H1 (cell line): ENCODE measurements at regions not wholly inside any gene's neighbourhood (a gene's known extent, or its start where the extent isn't known, plus 50 kb on each side); places are given as distances from the start of the nearest gene placed in this dataset.

Source experiments
- CTCF ChIA-PET: fragments of 300-600 bp; sonication (Branson Sonifier 250); formaldehyde crosslinking; loops from one replicate; lab custom pipeline; 2021; ENCODE audit not compliant: partially characterized antibody; lab: Charles Lee
- POLR2A ChIA-PET: fragments of 300-600 bp; sonication (Branson Sonifier 250); formaldehyde crosslinking; loops from one replicate; lab custom pipeline; 2021; ENCODE audit warnings: inconsistent platforms; ENCODE audit not compliant: partially characterized antibody; lab: Charles Lee
- DNase-seq, 2 experiments: peaks; one replicate each; pipeline versions ENCODE4 v3.0.0 to v3.0.0-alpha.2; 2010 to 2022; ENCODE audit warnings: low spot score in 2 of 2, low read depth in 1 of 2, mixed read lengths in 1 of 2
- FAIRE-seq: peaks from 2 replicates; lab custom pipeline; 2011; peaks lifted over from hg19 to GRCh38; lab: Jason Lieb, UNC
- H2AFZ ChIP-seq: 2 replicates; pipeline ENCODE4 v1.8.1; 2012; ENCODE audit warnings: low read length, inconsistent platforms
- H2AK5ac ChIP-seq: 2 replicates; pipeline ENCODE4 v1.6.1; 2013; ENCODE audit warnings: low read depth, low read length
- H2BK120ac ChIP-seq: replicated peaks from 2 replicates; pipeline ENCODE3; 2013; ENCODE audit warnings: low read depth, low read length, inconsistent platforms
- H2BK12ac ChIP-seq: 2 replicates; pipeline ENCODE4 v1.6.1; 2013; ENCODE audit warnings: low read depth, low read length
- H2BK15ac ChIP-seq: 2 replicates; pipeline ENCODE4 v1.6.1; 2013; ENCODE audit warnings: low read length
- H2BK20ac ChIP-seq: 2 replicates; pipeline ENCODE4 v1.6.1; 2013; ENCODE audit warnings: low read length
- H2BK5ac ChIP-seq: 2 replicates; pipeline ENCODE4 v1.6.1; 2013; ENCODE audit warnings: low read depth, low read length
- H3K14ac ChIP-seq: 2 replicates; pipeline ENCODE4 v1.6.1; 2013; ENCODE audit warnings: inconsistent platforms; ENCODE audit not compliant: insufficient read length
- H3K18ac ChIP-seq: 2 replicates; pipeline ENCODE4 v1.6.1; 2013; ENCODE audit warnings: low read length; ENCODE audit errors: extremely low read depth
- H3K23ac ChIP-seq: 2 replicates; pipeline ENCODE4 v1.6.1; 2013; ENCODE audit warnings: inconsistent platforms; ENCODE audit not compliant: insufficient read length
- H3K23me2 ChIP-seq: 2 replicates; pipeline ENCODE4 v1.6.1; 2013; ENCODE audit warnings: low read depth, low read length
- H3K27ac ChIP-seq: 2 replicates; pipeline ENCODE4 v1.6.1; 2011; ENCODE audit warnings: low read depth, low read length, inconsistent platforms
- H3K27me3 ChIP-seq, 4 experiments: replicated peaks in 1 of 4; 1 replicate in 1 of 4; 2 replicates in 3 of 4; pipeline versions ENCODE4 v1.6.1 to v1.8.1; 2011 to 2013; ENCODE audit warnings: low read length in 3 of 4, mild to moderate bottlenecking in 3 of 4, inconsistent platforms in 2 of 4, mixed read lengths in 2 of 4, moderate library complexity in 1 of 4; ENCODE audit not compliant: control insufficient read depth in 3 of 4, insufficient read depth in 3 of 4; ENCODE audit errors: extremely low read depth in 1 of 4
- H3K36me3 ChIP-seq, 4 experiments: 2 replicates each; pipeline versions ENCODE4 v1.6.1 to v1.8.1; 2011 to 2013; ENCODE audit warnings: mild to moderate bottlenecking in 4 of 4, low read length in 3 of 4, moderate library complexity in 2 of 4, control low read depth in 1 of 4, inconsistent platforms in 1 of 4; ENCODE audit not compliant: insufficient read depth in 4 of 4, control insufficient read depth in 2 of 4
- H3K4ac ChIP-seq: replicated peaks from 2 replicates; pipeline ENCODE3; 2013; ENCODE audit warnings: low read length, low read depth, mixed read lengths, inconsistent platforms; ENCODE audit not compliant: insufficient read length
- H3K4me1 ChIP-seq, 4 experiments: replicated peaks in 1 of 4; 1 replicate in 1 of 4; 2 replicates in 3 of 4; pipeline versions ENCODE4 v1.6.1 to v1.8.1; 2011 to 2013; ENCODE audit warnings: low read length in 3 of 4, inconsistent platforms in 2 of 4, mixed read lengths in 1 of 4; ENCODE audit not compliant: insufficient read depth in 4 of 4, control insufficient read depth in 3 of 4
- H3K4me2 ChIP-seq, 2 experiments: 2 replicates each; pipeline versions ENCODE4 v1.6.1 to v1.8.1; 2011 to 2013; ENCODE audit warnings: low read depth in 2 of 2, low read length in 2 of 2, control low read depth in 1 of 2, inconsistent platforms in 1 of 2, mild to moderate bottlenecking in 1 of 2; ENCODE audit not compliant: insufficient read depth in 1 of 2
- H3K4me3 ChIP-seq, 4 experiments: fragments of 200-600, 300-600 bp in 1 of 4; sonication (generic), shearing (Covaris generic), sonication (Bioruptor Twin) in 1 of 4; 2 replicates each; pipeline versions ENCODE4 v1.5.1 to v1.8.1; 2011 to 2016; ENCODE audit warnings: low read length in 4 of 4, low read depth in 3 of 4, control low read depth in 2 of 4, inconsistent platforms in 2 of 4, mild to moderate bottlenecking in 2 of 4, mixed read lengths in 1 of 4, moderate library complexity in 1 of 4; ENCODE audit not compliant: insufficient read depth in 2 of 4; ENCODE audit errors: extremely low read depth in 1 of 4
- H3K56ac ChIP-seq: replicated peaks from 2 replicates; pipeline ENCODE3; 2013; ENCODE audit warnings: low read depth, mild to moderate bottlenecking, mixed read lengths, low read length, inconsistent platforms; ENCODE audit not compliant: insufficient read length
- H3K79me1 ChIP-seq: 2 replicates; pipeline ENCODE4 v1.6.1; 2013; ENCODE audit warnings: low read depth, low read length, control low read depth
- H3K79me2 ChIP-seq, 2 experiments: 2 replicates each; pipeline versions ENCODE4 v1.6.1 to v1.8.1; 2012 to 2013; ENCODE audit warnings: low read length in 2 of 2, mild to moderate bottlenecking in 2 of 2, inconsistent platforms in 1 of 2; ENCODE audit not compliant: insufficient read depth in 2 of 2, control insufficient read depth in 1 of 2
- H3K9ac ChIP-seq, 4 experiments: replicated peaks in 1 of 4; 1 replicate in 1 of 4; 2 replicates in 3 of 4; pipeline versions ENCODE4 v1.6.1 to v1.8.1; 2011 to 2013; ENCODE audit warnings: low read depth in 3 of 4, low read length in 3 of 4, control low read depth in 2 of 4, mild to moderate bottlenecking in 2 of 4, moderate library complexity in 2 of 4, inconsistent platforms in 1 of 4; ENCODE audit errors: extremely low read depth in 1 of 4
- H3K9me3 ChIP-seq, 2 experiments: 2 replicates each; pipeline versions ENCODE4 v1.6.1 to v1.8.1; 2012 to 2013; ENCODE audit warnings: mild to moderate bottlenecking in 2 of 2, moderate library complexity in 2 of 2, control low read depth in 1 of 2, inconsistent platforms in 1 of 2, low read depth in 1 of 2, low read length in 1 of 2, mixed read lengths in 1 of 2; ENCODE audit not compliant: insufficient read depth in 2 of 2
- H4K20me1 ChIP-seq, 2 experiments: replicated peaks in 1 of 2; 2 replicates each; pipeline versions ENCODE3 to v1.8.1; 2011 to 2013; ENCODE audit warnings: inconsistent platforms in 2 of 2, low read length in 2 of 2, mild to moderate bottlenecking in 1 of 2; ENCODE audit not compliant: insufficient read depth in 2 of 2, control insufficient read depth in 1 of 2
- H4K5ac ChIP-seq: 2 replicates; pipeline ENCODE4 v1.6.1; 2013; ENCODE audit warnings: low read length, low read depth, mixed read lengths, inconsistent platforms; ENCODE audit not compliant: insufficient read length
- H4K8ac ChIP-seq: 2 replicates; pipeline ENCODE4 v1.8.0; 2013; ENCODE audit warnings: mild to moderate bottlenecking, moderate library complexity, low read length, inconsistent platforms; ENCODE audit not compliant: insufficient read depth; ENCODE audit errors: extremely low read depth
- H4K91ac ChIP-seq: replicated peaks from 2 replicates; pipeline ENCODE3; 2013; ENCODE audit warnings: low read length, mixed read lengths, inconsistent platforms; ENCODE audit not compliant: insufficient read length
- ATF3 ChIP-seq: IDR thresholded peaks from 2 replicates; pipeline ENCODE4 v1.6.1; 2011; ENCODE audit warnings: low read depth, mild to moderate bottlenecking, low read length; ENCODE audit not compliant: insufficient read depth
- BRCA1 ChIP-seq: IDR thresholded peaks from 2 replicates; pipeline ENCODE4 v1.6.1; 2012; ENCODE audit warnings: low read depth, low read length, improper control_type of control experiment
- CEBPB ChIP-seq: IDR thresholded peaks from 2 replicates; pipeline ENCODE4 v1.6.1; 2012; ENCODE audit warnings: low read depth, low read length
- CHD1 ChIP-seq: IDR thresholded peaks from 2 replicates; pipeline ENCODE4 v1.6.1; 2012; ENCODE audit warnings: low read depth, low read length, improper control_type of control experiment
- FOSL1 ChIP-seq: IDR thresholded peaks from 2 replicates; pipeline ENCODE4 v1.6.1; 2011; ENCODE audit warnings: mild to moderate bottlenecking, low read depth, low read length, moderate library complexity; ENCODE audit not compliant: insufficient read depth
- GTF2F1 ChIP-seq: IDR thresholded peaks from 2 replicates; pipeline ENCODE4 v1.6.1; 2012; ENCODE audit warnings: low read depth, low read length, improper control_type of control experiment, borderline replicate concordance
- KDM1A ChIP-seq: fragments of 200-600, 300-600 bp; sonication (generic); IDR thresholded peaks from 2 replicates; pipeline ENCODE4 v1.7.1; 2016; ENCODE audit warnings: mild to moderate bottlenecking, low read length, borderline replicate concordance
- KDM4A ChIP-seq: IDR thresholded peaks from one replicate; pipeline ENCODE4 v1.7.1; 2012; ENCODE audit warnings: low read depth, mild to moderate bottlenecking, moderate library complexity, low read length, inconsistent platforms; ENCODE audit not compliant: severe bottlenecking
- RAD21 ChIP-seq, 2 experiments: IDR thresholded peaks in 1 of 2; conservative IDR thresholded peaks in 1 of 2; 2 replicates each; pipeline ENCODE4 v1.6.1; 2011; ENCODE audit warnings: low read depth in 2 of 2, low read length in 2 of 2, improper control_type of control experiment in 1 of 2, inconsistent platforms in 1 of 2, mild to moderate bottlenecking in 1 of 2, moderate library complexity in 1 of 2
- RFX5 ChIP-seq: IDR thresholded peaks from 2 replicates; pipeline ENCODE4 v1.6.1; 2011; ENCODE audit warnings: low read depth, low read length, improper control_type of control experiment, borderline replicate concordance
- SP4 ChIP-seq: IDR thresholded peaks from 2 replicates; pipeline ENCODE4 v1.6.1; 2012; ENCODE audit warnings: low read length, inconsistent platforms
- TAF1 ChIP-seq: IDR thresholded peaks from 2 replicates; pipeline ENCODE4 v1.6.1; 2011; ENCODE audit warnings: mild to moderate bottlenecking, low read depth, low read length
- TCF12 ChIP-seq: IDR thresholded peaks from 2 replicates; pipeline ENCODE4 v1.6.1; 2011; ENCODE audit warnings: low read depth, mild to moderate bottlenecking, low read length
- TEAD4 ChIP-seq: IDR thresholded peaks from 2 replicates; pipeline ENCODE4 v1.6.1; 2012; ENCODE audit warnings: low read depth, low read length, inconsistent platforms, mixed read lengths
- YY1 ChIP-seq: IDR thresholded peaks from 2 replicates; pipeline ENCODE4 v1.6.1; 2011; ENCODE audit warnings: low read depth, mild to moderate bottlenecking, low read length
- WGBS, 2 experiments: shearing (Covaris generic) in 1 of 2; methylation state at CpG; one replicate each; pipeline versions ENCODE4 v1.1.6 to v1.1.7; 2013 to 2015; ENCODE audit warnings: low lambda C conversion rate in 2 of 2, mixed read lengths in 2 of 2, inconsistent platforms in 1 of 2, low coverage in 1 of 2, missing lambda C conversion rate in 1 of 2; ENCODE audit not compliant: insufficient replicate concordance in 2 of 2, insufficient coverage in 1 of 2, insufficient read length in 1 of 2; ENCODE audit errors: extremely low coverage in 1 of 2, missing lambda C conversion rate in 1 of 2; 5-methylcytosine and 5-hydroxymethylcytosine counted together

GRCh38 chr15:61621146-61621545 is 392.0 kb upstream of the RORA start:
- H3K9me3 ChIP-seq = 0 out of 4 replicates have a peak, but pooled peaks cover 0 to 3% of the 10 kb centered on the region in 2 experiments
- H2BK5ac ChIP-seq = no peak overlapping the region
- H3K27me3 ChIP-seq = no peaks in the 10 kb centered on the region; a peak in 2 of 7 replicates
- no peaks in the 10 kb centered on the region; a peak in 1 of 7 replicates for H3K4me1 ChIP-seq
- FAIRE-seq (peak; percentile 70), DNase-seq (peak in 1 of 2 experiments; percentile 57)
- H3K79me1 ChIP-seq = no peaks in the 10 kb centered on the region
- H4K8ac ChIP-seq = no peak overlapping the region
- no peak overlapping the region for H2AK5ac ChIP-seq
- H2BK12ac ChIP-seq = no peak overlapping the region
- no peaks in the 10 kb centered on the region for H3K23me2 ChIP-seq
- H3K18ac ChIP-seq = no peak overlapping the region
- WGBS, 2 experiments = 8% methylated on average over 2 of the region's 2 CpGs; no CpG with 5 or more reads in 1 of the 2 experiments
- POLR2A ChIA-PET = interaction anchor here (0.5 kb wide), 1 partner anchor 199 kb away, joined by 3 read pairs; no protein-coding TSS in a partner anchor
- no peak overlapping the region for H4K91ac ChIP-seq
- no peak overlapping the region for H3K4me3 ChIP-seq
- no peak overlapping the region for H4K5ac ChIP-seq
- H3K9ac ChIP-seq = no peak overlapping the region
- H2BK15ac ChIP-seq = no peak overlapping the region
- CTCF ChIA-PET = interaction anchor here (0.7 to 6.5 kb wide), 45 partner anchors 8 to 884 kb away, joined by 3 to 51 read pairs (median 4); partner anchors contain the start of gene RORA
- no peak overlapping the region for H2BK120ac ChIP-seq
- no peaks in the 10 kb centered on the region for H4K20me1 ChIP-seq
- H3K27ac ChIP-seq = no peak overlapping the region
- no peak overlapping the region for H2BK20ac ChIP-seq
- H3K36me3 ChIP-seq = no peaks in the 10 kb centered on the region
- no peak overlapping the region for H3K14ac ChIP-seq
- no peak overlapping the region for H2AFZ ChIP-seq
- no peak overlapping the region for H3K4me2 ChIP-seq
- H3K4ac ChIP-seq = no peak overlapping the region
- no peaks in the 10 kb centered on the region for H3K79me2 ChIP-seq
- no peak overlapping the region for H3K56ac ChIP-seq
- no peak overlapping the region for H3K23ac ChIP-seq
- no peak for TF ChIP-seq SP4
- no peak for TF ChIP-seq RFX5
- no peak for TF ChIP-seq GTF2F1
- no peak for TF ChIP-seq BRCA1
- no peak for TF ChIP-seq ATF3
- TF ChIP-seq TEAD4 = no peak
- TF ChIP-seq KDM4A = no peak
- TF ChIP-seq TAF1 = no peak
- no peak for TF ChIP-seq TCF12
- 0 out of 2 replicates have a peak, but pooled peaks have one; percentile 15 for TF ChIP-seq YY1
- peak; percentile 92 for TF ChIP-seq RAD21 (IDR thresholded peaks at IDR 0.05 in 1 of 2, conservative IDR thresholded peaks at IDR 0.05 in 1 of 2; ENCODE audit: low read depth in 2 of 2, low read length in 2 of 2)
- no peak for TF ChIP-seq CHD1
- TF ChIP-seq KDM1A = no peak
- TF ChIP-seq CEBPB = no peak
- no peak for TF ChIP-seq FOSL1
